ENCODE measurements at regions not wholly inside any gene's neighbourhood (a gene's known extent, or its start where the extent isn't known, plus 50 kb on each side); places are given as distances from the start of the nearest gene placed in this dataset.

DNA sequence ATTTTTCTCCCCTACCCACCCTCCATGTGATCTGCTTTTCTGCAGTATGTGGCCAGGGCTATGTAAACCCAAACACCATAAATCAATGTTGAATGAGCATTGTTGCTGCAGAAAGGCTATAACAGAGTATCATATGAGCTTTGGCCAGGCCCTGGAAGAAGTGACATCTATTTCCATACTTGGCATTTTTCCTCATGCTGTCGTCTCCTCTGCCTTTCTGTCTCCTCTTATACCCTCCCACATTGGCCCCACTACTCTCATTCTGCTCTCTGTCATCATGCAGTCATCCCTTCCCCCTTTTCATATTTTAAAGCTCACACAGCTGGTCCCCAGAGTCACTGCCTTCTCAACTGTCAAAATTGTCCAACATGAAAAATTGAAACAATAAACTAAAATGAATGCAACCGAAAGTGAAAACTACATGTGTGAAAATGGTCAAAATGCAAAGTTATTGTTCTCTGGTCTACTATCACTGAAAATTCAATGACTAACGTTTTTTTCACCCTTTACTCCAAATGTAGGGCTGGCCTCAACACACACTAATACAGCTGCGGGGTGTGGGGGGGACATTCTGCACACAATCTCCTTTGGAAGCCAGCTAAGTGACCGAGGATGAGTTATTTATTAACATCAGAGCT is 290.7 kb upstream of the TMPO start:
- DNase-seq, result no peak

DNA sequence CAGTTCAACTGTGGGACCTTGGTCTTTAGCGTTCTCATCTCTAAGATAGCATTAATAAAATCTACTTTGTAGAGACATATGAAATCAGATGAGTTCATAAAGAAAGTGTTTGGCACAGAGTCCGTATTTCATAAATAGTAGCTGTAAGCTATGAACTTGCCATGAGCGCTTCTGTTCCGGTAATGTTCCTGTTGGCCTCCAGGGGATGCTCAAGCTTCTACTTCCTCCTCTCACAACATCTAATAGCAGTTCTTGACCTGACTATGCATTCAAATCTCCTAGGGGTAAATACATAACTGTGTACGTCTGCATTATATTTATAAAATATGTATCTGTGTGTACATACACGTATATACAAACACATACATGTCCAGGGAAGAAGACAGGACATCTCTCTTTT is 288.2 kb upstream of the TMPO start:
- no peak for DNase-seq

DNA sequence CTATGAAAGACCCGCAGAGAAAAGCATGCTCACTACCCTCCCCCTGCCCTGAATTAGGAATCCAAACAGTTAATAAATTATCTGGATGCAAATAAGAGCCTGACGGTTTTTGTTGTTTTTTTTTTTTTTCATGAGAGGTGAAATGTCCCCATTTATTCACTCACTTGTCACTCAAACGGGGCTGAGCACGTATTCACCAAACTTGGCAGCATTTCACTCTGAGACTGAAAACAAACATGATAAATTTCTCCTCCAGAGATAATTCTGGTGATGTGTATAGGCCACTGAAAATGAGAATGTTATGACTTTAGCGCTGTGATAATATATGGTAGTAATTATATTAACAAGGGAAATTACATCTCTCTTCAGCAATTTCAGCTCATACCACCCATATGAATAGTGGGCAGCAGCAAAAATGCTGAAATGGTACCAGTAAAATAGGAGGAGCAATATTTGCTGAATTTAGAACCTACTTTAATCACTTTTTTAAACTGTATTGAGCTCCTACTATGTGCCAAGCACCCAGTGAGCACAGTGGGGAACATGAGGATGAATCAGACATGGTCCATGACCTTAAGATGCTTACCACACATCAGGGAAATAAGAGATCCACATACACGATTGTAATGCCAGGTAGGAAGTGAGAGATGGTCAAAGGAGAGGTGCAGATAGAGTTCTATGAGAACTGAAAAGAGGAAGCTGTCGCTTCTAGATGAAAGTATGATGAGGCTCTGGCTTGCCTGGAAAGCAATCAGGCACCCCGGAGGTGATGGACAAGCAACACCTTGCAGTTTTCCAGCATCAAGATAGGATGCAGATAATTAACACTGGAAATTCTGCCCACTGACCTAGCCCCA is 286.5 kb upstream of the TMPO start:
- no peak for DNase-seq

DNA sequence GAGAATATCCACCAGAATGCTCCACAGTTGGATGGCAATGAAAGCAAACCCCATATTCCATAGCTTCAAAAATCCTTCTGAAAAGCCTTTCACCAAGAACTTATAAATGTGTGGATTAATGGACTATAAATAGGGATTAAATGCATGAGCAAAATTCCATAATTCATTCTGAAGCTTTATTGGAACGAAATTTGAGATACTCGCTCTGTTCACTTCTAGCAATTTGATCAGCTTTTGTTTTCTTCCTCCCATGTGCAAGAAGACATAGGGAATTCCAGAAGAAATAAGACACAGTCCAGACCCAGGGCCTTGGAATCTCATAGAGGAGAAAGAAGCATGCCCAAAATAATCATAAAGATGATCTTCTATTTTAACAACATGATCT is 285.9 kb upstream of the TMPO start:
- no peak for DNase-seq

DNA sequence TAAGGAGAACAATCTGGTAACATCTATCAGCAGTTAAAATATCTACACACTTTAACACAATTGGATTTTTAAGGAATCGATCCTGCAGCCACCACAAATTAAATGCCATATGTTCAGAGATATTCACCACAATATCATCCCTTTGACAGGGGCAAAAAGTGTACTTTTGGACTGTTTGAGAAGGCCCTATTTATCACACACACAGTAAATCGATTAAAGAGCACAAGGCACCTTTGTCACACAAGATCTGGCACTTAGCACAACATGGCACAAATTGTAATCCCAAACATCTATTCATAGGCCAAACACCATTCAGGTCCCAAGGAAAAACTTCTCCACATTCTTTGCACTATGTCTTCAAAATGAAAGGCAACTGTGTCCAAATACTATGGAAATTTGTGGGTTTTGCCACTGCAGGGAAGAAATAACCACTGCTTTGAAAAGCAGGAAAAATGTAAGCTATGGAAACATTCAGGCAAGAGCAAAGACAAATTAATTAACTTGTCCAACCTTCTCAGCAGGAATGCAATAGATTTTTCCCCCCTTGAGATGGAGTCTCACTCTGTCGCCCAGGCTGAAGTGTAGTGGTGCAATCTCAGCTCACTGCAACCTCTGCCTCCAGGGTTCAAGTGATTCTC is 282.5 kb upstream of the TMPO start:
- no peak for DNase-seq

DNA sequence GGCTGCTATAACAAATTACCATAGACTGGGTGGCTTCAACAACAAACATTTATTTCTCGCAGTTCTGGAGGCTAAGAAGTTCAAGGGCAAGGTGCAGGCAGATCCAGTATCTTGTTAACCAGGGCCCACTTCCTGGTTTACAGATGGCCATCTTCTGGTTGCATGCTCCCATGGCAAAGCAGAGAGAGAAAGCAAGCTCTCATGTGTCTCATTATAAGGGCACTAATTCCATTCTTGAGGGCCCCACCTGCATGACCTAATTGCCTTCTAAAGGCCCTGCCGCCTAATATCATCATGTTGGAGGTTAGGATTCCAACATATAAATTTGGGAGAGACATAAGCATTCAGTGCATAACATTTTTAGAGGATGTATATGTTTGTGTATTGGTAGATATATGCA is 280.1 kb upstream of the TMPO start:
- DNase-seq, result no peak

DNA sequence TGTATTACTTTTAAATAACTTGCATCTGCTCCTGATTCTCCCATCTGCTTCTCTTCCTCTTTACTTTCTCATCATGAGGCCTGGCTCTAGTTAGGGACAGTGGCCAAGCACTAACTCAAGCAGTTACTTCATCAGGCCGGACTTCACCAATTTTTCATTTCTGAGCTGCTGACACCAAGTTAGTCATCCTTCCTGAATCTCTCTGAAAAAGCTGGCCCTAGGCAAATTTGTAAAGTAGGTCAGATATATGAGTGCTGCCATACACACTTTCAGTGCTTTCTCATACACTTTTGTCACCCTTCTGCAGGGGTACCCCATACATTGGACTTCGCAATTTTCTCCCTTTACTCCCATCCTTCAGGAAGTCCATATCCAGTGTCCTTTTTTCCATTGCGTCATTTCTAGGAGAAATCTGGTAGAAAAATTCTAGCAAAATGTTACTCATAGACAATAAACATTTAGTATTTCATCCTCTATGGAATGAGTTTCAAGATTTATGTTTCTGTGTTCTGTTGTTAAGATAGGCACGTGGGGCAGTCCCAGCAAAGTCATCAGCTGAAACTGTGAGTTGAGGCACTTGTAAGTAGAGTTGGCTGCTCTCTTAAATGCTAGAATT is 276.8 kb upstream of the TMPO start:
- no peak for DNase-seq

DNA sequence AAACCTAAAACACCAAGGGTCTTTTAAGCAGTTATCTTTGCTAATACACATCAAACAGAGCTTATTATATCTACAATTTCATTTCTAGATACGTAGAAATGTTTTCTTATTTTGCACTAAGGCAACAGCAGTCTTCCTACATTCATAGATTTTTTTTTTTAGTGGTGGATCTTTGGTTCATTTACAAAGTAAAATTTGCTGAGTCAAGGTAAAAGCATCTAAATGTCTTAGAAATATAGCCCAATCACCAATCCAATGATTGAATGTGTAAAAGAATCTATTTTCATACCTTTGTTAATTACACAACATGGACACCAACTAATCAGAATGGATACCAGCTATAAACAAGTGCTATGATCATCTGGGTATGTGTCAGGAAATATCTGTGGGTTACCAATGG is 272.2 kb upstream of the TMPO start:
- DNase-seq, result no peak

DNA sequence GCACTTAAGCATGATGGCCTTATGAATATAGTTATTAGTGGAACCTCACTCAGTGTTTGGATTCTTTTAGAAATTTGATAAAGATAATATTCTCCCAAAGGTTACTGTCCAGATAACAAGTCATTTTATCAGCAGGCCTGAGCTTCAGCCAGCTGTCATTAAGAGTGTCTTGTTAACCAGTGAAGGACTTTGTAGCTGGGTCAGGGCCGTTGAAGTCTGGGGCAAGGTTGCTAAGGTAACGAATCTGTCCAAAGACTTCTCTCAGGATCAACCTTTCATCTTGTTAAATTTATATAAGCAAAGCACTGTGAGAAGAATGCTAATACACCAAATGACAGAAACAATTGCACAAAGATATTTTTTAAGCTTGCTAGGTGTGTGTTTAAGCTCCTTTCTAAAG is 271.3 kb upstream of the TMPO start:
- DNase-seq, result no peak

DNA sequence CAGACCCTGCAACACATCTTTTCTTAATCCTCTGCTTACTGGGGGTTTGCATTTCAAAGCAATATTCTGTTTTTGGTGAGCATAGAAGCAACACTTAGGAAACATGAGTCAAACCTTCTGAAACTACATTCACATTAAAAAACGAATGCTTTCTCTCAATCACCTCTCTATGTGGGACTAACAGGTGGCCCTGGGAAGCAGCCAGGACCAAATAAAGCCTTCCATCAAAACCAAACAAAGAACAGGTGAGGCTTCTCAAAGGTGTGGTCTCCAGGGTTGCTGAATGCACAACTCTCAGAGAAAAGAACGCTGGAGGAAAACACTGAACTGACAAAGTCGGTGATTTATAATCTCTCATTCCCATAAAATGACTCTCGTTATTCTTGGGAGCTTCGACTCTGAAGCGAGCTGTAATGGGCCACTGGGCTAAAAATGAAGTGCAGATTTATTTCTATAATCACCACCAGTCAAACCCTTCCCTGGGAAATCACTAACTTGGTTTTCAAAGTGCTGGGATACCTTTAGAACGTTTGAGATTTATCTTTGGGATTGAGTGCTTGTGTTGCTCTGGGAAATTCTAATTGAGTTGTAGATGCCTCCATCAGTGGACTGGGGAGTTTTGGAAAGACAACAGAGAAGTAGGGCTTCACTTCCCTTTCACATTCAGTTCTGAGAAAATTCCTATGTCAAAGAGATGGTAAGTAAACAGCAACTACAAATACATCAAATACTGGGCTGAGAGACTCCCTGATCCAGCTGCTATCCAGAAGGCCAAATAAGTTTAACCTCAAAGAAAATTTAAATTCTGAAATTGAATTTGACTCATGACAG is 262.0 kb upstream of the TMPO start:
- DNase-seq, result no peak

DNA sequence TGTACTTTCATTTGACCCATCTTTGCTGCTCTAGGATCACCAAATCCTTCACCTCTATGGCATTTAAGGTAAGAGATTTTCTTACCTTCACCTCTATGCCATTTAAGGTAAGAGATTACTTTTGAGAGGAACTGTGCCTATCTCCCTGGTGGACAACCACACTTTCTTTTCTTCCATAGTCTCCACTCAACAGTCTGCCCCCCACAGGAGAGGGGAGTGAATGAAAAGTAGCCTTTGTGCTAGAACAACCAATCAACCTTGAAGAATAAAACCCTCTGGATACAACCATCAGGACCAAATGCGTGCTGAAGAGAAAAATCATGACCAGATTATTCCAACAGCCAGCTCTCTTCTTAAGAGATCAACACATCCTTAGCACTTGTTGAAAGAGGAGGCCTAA is 258.6 kb upstream of the TMPO start:
- no peak for DNase-seq

DNA sequence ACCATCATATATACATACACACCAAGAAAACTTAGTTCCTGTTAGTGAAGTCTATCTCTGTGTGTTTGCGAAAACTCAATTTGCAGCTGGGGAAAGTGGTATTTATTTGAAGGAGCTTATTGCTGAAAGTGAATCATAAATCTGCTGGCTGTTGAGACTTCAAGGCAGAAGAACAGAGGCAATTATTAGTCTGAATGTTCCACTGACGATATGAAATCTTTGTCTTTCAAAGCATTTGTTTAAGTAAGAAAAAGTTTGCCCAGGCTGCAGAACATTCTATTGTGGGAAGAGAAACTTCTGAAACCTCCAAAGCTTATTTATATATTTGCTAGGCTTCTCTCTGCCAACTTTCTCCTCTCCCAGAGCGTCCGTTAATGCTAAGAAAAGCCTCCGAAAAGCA is 255.7 kb upstream of the TMPO start:
- no peak for DNase-seq

DNA sequence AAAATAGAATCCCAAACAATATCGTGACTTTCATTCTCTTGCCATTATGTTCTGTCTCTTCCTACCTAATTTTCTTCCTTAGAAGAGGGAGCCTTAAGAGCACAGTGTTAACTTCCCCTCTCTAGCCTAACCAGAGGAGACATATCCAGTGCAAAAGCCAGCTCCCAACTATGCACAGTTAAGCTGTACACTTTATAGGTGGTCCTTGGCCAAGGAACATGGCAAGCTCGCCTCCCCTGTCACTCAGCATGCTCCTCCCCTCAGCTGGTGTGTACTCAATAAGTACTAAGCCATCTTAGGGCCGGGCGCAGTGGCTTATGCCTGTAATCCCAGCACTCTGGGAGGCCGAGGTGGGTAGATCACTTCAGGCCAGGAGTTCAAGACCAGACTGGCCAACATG is 255.1 kb upstream of the TMPO start:
- no peak for DNase-seq

DNA sequence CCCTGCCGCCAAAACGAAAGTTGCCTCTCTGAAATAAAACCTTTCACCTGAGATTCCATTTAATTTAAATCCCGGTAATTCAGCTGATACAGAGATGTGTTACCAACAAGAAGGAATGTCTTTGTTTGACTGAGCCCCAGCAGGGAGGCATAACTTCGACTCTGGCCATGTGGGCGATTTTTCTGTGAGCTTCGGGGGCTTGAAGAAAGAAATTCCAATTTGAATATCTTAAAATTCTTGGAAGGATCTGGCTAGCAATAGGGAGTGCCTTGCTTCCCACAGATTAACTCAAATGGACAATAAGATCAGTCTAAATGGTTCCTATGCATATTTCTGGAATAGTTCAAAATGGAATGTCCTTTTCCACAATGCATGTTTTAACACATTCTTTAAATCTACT is 252.5 kb upstream of the TMPO start:
- no peak for DNase-seq

DNA sequence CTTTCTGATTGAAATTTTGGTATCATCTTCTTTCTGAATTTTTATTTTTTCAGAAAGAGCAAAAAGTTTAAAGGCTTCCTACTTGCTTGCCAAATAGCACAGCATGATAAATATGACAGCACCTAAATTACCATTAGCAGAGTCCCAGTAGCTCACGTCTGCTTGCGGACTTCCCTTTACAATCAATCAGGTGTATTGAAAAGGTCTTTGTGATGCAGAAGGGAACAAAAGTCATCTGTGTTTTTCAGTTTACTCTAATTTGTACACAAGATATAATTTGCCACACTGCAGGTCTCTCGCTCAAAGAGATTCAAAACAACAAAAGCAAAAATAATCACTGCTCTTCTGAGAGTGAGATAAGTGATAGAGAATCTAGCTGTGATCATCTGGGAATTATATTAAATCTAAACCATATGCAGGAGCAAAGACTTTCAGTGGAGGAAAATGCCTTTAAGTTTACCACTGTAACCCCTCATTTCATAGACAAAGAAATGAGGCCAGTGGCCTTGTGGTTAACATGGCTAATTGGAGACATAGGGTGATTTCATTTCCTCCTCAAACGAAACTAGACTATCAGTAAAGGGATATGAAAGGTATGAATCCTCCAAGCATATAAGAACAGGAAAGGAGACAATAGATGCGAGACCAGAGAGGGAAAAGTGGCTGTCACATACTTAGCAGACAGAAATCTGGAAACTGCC is 240.8 kb upstream of the TMPO start:
- no peak for DNase-seq

DNA sequence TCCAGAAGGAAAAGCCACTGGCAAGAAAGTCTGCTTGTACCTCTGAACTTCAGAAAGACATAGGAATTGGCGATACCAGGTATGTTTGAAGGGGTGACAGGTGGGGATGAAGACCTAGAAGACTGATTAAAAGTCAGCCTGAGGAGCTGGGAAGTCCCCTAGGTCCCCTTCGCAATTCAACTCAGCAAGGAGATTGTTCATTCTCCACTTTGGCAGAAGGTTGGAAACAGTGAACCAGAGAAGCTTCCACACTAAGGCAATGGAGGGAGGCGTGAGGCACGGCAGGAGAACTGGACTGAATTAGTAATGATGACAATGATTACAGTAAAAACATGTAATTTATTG is 240.3 kb upstream of the TMPO start:
- no peak for DNase-seq

DNA sequence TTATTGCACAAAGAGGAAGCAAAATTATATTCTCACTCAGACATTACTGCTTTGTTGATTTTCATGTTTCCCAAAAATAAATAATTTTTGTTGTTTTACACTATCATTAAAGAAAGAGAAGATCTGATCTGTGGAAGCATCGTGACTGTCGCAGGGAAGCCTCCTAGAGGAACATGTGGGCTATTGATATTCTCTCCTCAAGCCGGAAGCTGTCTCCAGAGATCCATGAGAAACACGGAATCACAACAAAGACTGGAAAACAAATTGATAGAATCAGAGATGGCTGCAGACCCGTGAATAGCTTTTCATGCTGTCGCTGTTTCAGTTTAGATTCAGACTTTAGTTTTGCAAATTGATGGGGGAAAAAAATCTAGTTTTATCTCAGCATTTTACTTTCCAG is 235.2 kb upstream of the TMPO start:
- DNase-seq, result no peak

DNA sequence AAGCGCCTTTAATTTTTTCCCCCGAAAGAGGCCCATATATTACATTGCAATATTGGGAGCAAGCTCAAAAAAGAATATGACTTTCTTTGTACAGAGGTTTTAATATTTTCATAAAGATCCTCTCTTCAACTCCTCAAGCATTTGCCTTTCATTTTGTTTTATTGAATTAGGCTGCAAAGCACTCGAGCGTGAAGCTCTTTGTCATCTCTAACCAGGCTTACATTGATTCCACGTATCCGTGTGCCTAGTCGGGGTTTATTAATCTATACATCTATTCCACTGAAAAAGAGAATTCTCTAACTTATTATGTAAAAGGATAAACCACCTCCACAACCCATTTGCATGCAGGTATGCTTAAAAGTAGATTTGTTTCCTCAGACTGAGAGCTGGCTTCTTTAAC is 234.8 kb upstream of the TMPO start:
- DNase-seq, result no peak

DNA sequence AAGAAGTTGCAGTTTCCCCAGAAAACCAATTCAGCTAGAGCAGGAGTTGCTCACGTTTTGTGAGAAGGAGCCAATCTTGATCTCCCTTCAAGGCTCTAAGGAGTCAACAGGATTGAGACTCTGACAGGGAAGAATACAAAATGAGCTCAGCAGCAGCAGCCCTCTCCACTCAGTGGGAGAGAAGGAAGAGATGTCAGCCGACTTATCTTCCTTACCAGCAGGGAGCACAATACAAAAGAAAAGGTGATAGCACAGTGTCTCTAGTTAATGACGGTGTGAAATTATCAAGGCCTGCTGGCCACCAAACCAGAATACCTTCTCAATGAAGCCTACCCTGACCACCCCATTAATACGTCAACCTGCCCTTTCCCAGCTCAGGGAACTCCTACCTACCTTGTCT is 223.6 kb upstream of the TMPO start:
- DNase-seq, result no peak

DNA sequence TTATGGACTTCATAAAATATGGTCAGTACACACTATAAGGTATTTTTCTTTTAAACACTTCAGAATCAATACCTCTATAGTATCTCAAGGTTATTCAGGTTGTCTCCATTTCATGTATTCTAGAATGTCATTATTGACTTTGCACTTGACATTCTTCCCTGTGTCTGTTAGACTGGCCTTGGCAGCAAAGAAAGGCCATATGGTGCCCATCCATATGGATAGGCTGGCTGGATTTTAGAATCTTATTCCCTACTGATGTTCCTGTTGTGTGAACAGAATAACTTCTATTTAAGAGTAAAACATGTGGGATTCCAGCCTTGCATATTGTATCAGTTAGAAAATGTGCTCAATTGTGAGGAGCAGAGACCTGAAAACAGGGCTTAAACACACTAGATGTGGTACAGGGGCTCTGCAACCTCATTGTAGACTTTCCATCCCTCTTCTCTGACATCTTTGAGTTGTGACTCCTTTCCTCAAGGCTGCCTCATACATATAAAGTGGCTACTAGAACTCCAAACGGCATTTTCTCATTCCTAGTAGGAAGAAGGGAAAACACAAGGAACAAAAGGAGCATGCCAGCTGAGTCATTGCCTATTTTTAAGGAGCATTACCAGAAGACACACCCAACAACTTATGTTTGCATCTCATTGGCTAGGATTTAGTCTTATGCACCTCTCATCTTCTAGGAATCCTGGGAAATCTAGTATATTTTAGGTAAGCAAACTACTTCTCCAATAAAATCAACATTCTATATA is 221.2 kb upstream of the TMPO start:
- no peak for DNase-seq

DNA sequence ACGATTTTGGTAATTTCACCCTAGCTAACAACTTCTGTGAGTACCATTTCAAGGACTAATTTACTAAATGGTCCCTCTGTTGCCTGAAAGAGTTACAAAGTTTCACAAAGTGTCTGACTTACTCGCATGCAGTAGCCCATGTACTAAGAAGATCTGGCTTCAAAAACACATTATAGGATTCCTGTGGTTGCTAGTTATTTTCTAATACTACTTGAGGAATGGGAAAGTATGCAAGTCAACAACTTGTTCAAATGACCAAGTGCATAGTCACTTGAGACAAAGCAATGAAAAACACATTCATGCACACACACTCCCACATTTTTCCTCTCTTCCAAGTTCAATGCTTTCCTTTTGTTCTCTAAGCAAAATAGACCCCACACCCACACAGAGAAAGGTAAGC is 219.7 kb upstream of the TMPO start:
- no peak for DNase-seq
